ENCODE measurements at regions not wholly inside any gene's neighbourhood (a gene's known extent, or its start where the extent isn't known, plus 50 kb on each side); places are given as distances from the start of the nearest gene placed in this dataset.
"Not testable (repeated sequence)": the region's sequence is repeated elsewhere in the genome, so short reads cannot be mapped to it uniquely, and the experiment has no call there.

DNA sequence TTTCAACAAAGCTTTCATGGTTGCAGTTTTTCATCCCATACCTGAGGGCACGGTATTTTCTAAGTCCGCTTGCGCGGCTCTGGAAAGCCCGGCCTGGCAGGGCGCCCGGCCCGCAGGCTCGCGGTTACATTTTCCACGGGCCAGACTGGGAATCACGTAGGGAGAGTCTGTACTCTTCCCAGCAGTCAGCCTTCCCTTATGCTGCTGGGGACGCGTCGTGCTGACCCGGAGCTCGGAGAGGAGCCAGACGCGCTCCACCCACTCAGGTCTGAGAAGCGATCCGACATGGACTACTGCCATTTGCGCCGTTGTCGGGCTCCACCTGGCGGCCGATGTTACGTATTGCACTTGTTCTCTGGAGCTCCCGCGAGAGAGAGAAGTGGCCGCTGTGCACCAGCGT lies 435.9 kb downstream of the SPATA31A1 start:
- TF ChIP-seq, protein P1, sequence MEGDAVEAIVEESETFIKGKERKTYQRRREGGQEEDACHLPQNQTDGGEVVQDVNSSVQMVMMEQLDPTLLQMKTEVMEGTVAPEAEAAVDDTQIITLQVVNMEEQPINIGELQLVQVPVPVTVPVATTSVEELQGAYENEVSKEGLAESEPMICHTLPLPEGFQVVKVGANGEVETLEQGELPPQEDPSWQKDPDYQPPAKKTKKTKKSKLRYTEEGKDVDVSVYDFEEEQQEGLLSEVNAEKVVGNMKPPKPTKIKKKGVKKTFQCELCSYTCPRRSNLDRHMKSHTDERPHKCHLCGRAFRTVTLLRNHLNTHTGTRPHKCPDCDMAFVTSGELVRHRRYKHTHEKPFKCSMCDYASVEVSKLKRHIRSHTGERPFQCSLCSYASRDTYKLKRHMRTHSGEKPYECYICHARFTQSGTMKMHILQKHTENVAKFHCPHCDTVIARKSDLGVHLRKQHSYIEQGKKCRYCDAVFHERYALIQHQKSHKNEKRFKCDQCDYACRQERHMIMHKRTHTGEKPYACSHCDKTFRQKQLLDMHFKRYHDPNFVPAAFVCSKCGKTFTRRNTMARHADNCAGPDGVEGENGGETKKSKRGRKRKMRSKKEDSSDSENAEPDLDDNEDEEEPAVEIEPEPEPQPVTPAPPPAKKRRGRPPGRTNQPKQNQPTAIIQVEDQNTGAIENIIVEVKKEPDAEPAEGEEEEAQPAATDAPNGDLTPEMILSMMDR (conservative IDR thresholded peaks at IDR 0.05 in 1 of 2, IDR thresholded peaks at IDR 0.05 in 1 of 2; ENCODE audit: low read depth in 1 of 2, low read length in 2 of 2): not testable (repeated sequence)
- TF ChIP-seq EZH2 (IDR thresholded peaks at IDR 0.05; ENCODE audit: low read length, missing control alignments): not testable (repeated sequence)

Measured in fibroblast of lung (primary cell).